ENCODE measurements at regions not wholly inside any gene's neighbourhood (a gene's known extent, or its start where the extent isn't known, plus 50 kb on each side); places are given as distances from the start of the nearest gene placed in this dataset.

- TF ChIP-seq EZH2phosphoT487 (conservative IDR thresholded peaks at IDR 0.05; ENCODE audit: low read length): no peak
- TF ChIP-seq, protein P1, sequence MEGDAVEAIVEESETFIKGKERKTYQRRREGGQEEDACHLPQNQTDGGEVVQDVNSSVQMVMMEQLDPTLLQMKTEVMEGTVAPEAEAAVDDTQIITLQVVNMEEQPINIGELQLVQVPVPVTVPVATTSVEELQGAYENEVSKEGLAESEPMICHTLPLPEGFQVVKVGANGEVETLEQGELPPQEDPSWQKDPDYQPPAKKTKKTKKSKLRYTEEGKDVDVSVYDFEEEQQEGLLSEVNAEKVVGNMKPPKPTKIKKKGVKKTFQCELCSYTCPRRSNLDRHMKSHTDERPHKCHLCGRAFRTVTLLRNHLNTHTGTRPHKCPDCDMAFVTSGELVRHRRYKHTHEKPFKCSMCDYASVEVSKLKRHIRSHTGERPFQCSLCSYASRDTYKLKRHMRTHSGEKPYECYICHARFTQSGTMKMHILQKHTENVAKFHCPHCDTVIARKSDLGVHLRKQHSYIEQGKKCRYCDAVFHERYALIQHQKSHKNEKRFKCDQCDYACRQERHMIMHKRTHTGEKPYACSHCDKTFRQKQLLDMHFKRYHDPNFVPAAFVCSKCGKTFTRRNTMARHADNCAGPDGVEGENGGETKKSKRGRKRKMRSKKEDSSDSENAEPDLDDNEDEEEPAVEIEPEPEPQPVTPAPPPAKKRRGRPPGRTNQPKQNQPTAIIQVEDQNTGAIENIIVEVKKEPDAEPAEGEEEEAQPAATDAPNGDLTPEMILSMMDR (IDR thresholded peaks at IDR 0.05; ENCODE audit: insufficient read depth, low read length, poor library complexity, severe bottlenecking): no peak
- H3K4me3 ChIP-seq (ENCODE audit: insufficient read depth, low read length, poor library complexity, severe bottlenecking): no peak overlapping the region
- no peaks in the 10 kb centered on the region for H4K20me1 ChIP-seq (ENCODE audit: low read depth, low read length)
- no peak overlapping the region for H3K9ac ChIP-seq (ENCODE audit: low read length)
- H3K79me2 ChIP-seq (ENCODE audit: insufficient read depth, low read length): no peaks in the 10 kb centered on the region
- no peak overlapping the region for H2AFZ ChIP-seq (ENCODE audit: low read depth, low read length, severe bottlenecking)
- no peaks in the 10 kb centered on the region for H3F3A ChIP-seq (ENCODE audit: insufficient read depth)
- no peaks in the 10 kb centered on the region for H3K27me3 ChIP-seq (ENCODE audit: low read length)
- H3K9me3 ChIP-seq (ENCODE audit: insufficient read depth, low read length): no peaks in the 10 kb centered on the region
- H3K9me2 ChIP-seq (replicated peaks; ENCODE audit: insufficient read depth, low read length): no peaks in the 10 kb centered on the region
- no peak overlapping the region for H3K4me2 ChIP-seq (ENCODE audit: low read depth, low read length, poor library complexity, severe bottlenecking)
- H3K27ac ChIP-seq (ENCODE audit: low read depth, low read length): no peak overlapping the region
- H3K36me3 ChIP-seq (ENCODE audit: low read length): no peaks in the 10 kb centered on the region
Observed at GRCh38 chr7:8357536-8357935, 75.9 kb upstream of the NXPH1 start.

- no peaks in the 10 kb centered on the region for H3K79me2 ChIP-seq (ENCODE audit: insufficient read depth, low read length)
- H2AFZ ChIP-seq (ENCODE audit: low read depth, low read length, severe bottlenecking): no peak overlapping the region
- no peaks in the 10 kb centered on the region for H3K36me3 ChIP-seq (ENCODE audit: low read length)
- TF ChIP-seq EZH2phosphoT487 (conservative IDR thresholded peaks at IDR 0.05; ENCODE audit: low read length): no peak
- TF ChIP-seq, protein P1 (IDR thresholded peaks at IDR 0.05; ENCODE audit: insufficient read depth, low read length, poor library complexity, severe bottlenecking): no peak
- no peak overlapping the region for H3K9ac ChIP-seq (ENCODE audit: low read length)
- no peak overlapping the region for H3K27ac ChIP-seq (ENCODE audit: low read depth, low read length)
- no peaks in the 10 kb centered on the region for H3K9me2 ChIP-seq (replicated peaks; ENCODE audit: insufficient read depth, low read length)
- H3F3A ChIP-seq (ENCODE audit: insufficient read depth): no peaks in the 10 kb centered on the region
- no peaks in the 10 kb centered on the region for H4K20me1 ChIP-seq (ENCODE audit: low read depth, low read length)
- H3K4me3 ChIP-seq (ENCODE audit: insufficient read depth, low read length, poor library complexity, severe bottlenecking): no peak overlapping the region
- no peaks in the 10 kb centered on the region for H3K9me3 ChIP-seq (ENCODE audit: insufficient read depth, low read length)
- H3K4me2 ChIP-seq (ENCODE audit: low read depth, low read length, poor library complexity, severe bottlenecking): no peak overlapping the region
- H3K27me3 ChIP-seq (ENCODE audit: low read length): no peaks in the 10 kb centered on the region
Observed at GRCh38 chr7:8360564-8361153, 72.8 kb upstream of the NXPH1 start.

DNA sequence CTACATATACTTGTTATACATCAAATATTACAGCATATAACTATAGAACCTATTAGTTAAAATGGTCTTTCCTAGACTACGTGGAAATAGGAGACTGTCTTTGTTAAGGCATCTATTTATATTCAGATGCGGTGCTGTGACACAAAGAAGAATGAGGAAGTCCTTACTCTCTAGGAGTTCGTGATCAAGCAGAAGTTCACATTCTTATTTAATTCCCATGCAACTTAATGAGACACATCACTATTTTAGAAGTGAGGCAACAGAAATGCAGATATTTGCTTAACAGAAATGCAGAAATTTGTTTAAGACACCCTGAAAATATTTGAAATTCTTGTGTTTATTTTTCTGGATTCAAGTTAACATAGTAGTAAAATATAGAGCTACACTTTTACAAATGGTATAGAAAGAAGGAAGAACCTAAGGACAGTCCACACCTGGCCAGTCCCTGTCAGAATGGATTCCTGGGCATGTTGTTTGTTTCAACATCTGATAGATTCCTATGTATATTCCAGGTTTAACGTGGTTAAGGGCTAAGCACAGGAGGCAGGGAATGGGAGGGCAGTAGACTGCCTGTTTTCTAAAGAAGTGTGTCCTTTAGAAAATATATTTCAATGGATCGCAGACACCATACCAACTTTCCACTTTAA is 70.6 kb upstream of the NXPH1 start:
- TF ChIP-seq, protein P1 (IDR thresholded peaks at IDR 0.05; ENCODE audit: insufficient read depth, low read length, poor library complexity, severe bottlenecking): no peak
- Histone ChIP-seq H3K27me3 (ENCODE audit: low read length) (no peaks in the 10 kb centered on the region), H3K9me2 (replicated peaks; ENCODE audit: insufficient read depth, low read length) (no peaks in the 10 kb centered on the region), H3K79me2 (ENCODE audit: insufficient read depth, low read length) (no peaks in the 10 kb centered on the region), H4K20me1 (ENCODE audit: low read depth, low read length) (no peaks in the 10 kb centered on the region), H3K9me3 (ENCODE audit: insufficient read depth, low read length) (no peaks in the 10 kb centered on the region), H3K4me3 (ENCODE audit: insufficient read depth, low read length, poor library complexity, severe bottlenecking) (no peak overlapping the region), H3F3A (ENCODE audit: insufficient read depth) (no peaks in the 10 kb centered on the region), H3K9ac (ENCODE audit: low read length) (no peak overlapping the region), H2AFZ (ENCODE audit: low read depth, low read length, severe bottlenecking) (no peak overlapping the region), H3K36me3 (ENCODE audit: low read length) (no peaks in the 10 kb centered on the region), H3K4me2 (ENCODE audit: low read depth, low read length, poor library complexity, severe bottlenecking) (no peak overlapping the region), H3K27ac (ENCODE audit: low read depth, low read length) (no peak overlapping the region)
